Stimulated activated naive CD8-positive, alpha-beta T cell treated with anti-CD3 and anti-CD28 coated beads, Interleukin-15, amount 100 ng/mL, for 72 hours (primary cell): ENCODE measurements at regions not wholly inside any gene's neighbourhood (a gene's known extent, or its start where the extent isn't known, plus 50 kb on each side); places are given as distances from the start of the nearest gene placed in this dataset.

Experiments used
- ATAC-seq: fragments of 150-1000 bp; cut with Tn5 transposase; 2 replicates; pipeline ENCODE4 v1.10.0; 2021; ENCODE audit warnings: mild to moderate bottlenecking, moderate library complexity
- DNase-seq, 2 donors: peaks; one replicate each; pipeline ENCODE4 v3.0.0; 2021 to 2022
- H3K27ac Mint-ChIP-seq, 2 donors: one replicate each; pipeline ENCODE4 v1.8.0; 2022; ENCODE audit warnings: mild to moderate bottlenecking in 2 of 2, mixed read lengths in 2 of 2, moderate library complexity in 2 of 2
- H3K27me3 Mint-ChIP-seq: one replicate; pipeline ENCODE4 v1.8.0; 2022; ENCODE audit warnings: mixed read lengths
- H3K4me1 Mint-ChIP-seq: one replicate; pipeline ENCODE4 v1.8.0; 2022; ENCODE audit warnings: mild to moderate bottlenecking, mixed read lengths
- H3K4me3 Mint-ChIP-seq, 2 donors: one replicate each; pipeline ENCODE4 v1.8.0; 2022; ENCODE audit warnings: mild to moderate bottlenecking in 2 of 2, mixed read lengths in 2 of 2, moderate library complexity in 1 of 2
- H3K9me3 Mint-ChIP-seq, 2 donors: one replicate each; pipeline ENCODE4 v1.8.0; 2022; ENCODE audit warnings: mixed read lengths in 2 of 2

- H3K9me3 Mint-ChIP-seq: no peaks in the 10 kb centered on the region
- DNase-seq (no peak), ATAC-seq (no peak)
- no peaks in the 10 kb centered on the region for H3K4me1 Mint-ChIP-seq
- no peak overlapping the region for H3K27ac Mint-ChIP-seq
- H3K4me3 Mint-ChIP-seq: no peak overlapping the region
- no peaks in the 10 kb centered on the region for H3K27me3 Mint-ChIP-seq
These were observed 600.7 kb downstream of the IRS1 start for GRCh38 chr2:226198956-226199355.

- H3K9me3 Mint-ChIP-seq: no peaks in the 10 kb centered on the region
- H3K4me3 Mint-ChIP-seq: no peak overlapping the region
- DNase-seq (no peak), ATAC-seq (no peak)
- H3K27me3 Mint-ChIP-seq: no peaks in the 10 kb centered on the region
- H3K4me1 Mint-ChIP-seq: no peaks in the 10 kb centered on the region
- H3K27ac Mint-ChIP-seq: no peak overlapping the region
These were observed 609.0 kb downstream of the IRS1 start for GRCh38 chr2:226190479-226191252.

GRCh38 chr2:226189061-226189460 lies 610.6 kb downstream of the IRS1 start:
- H3K9me3 Mint-ChIP-seq: no peaks in the 10 kb centered on the region
- H3K4me3 Mint-ChIP-seq: no peak overlapping the region
- ATAC-seq (no peak), DNase-seq (no peak)
- H3K27ac Mint-ChIP-seq: no peak overlapping the region
- H3K27me3 Mint-ChIP-seq: no peaks in the 10 kb centered on the region
- H3K4me1 Mint-ChIP-seq: no peaks in the 10 kb centered on the region

- no peaks in the 10 kb centered on the region for H3K4me1 Mint-ChIP-seq
- no peaks in the 10 kb centered on the region for H3K27me3 Mint-ChIP-seq
- DNase-seq (no peak), ATAC-seq (no peak)
- H3K4me3 Mint-ChIP-seq: no peak overlapping the region
- no peak overlapping the region for H3K27ac Mint-ChIP-seq
- H3K9me3 Mint-ChIP-seq: no peaks in the 10 kb centered on the region
These were observed 612.0 kb downstream of the IRS1 start for GRCh38 chr2:226187616-226188015.

- DNase-seq: no peak
- H3K27ac Mint-ChIP-seq: no peak overlapping the region
- no peak for ATAC-seq
- no peaks in the 10 kb centered on the region for H3K27me3 Mint-ChIP-seq
- no peaks in the 10 kb centered on the region for H3K4me1 Mint-ChIP-seq
- H3K9me3 Mint-ChIP-seq: no peaks in the 10 kb centered on the region
- no peak overlapping the region for H3K4me3 Mint-ChIP-seq
These were observed 612.5 kb downstream of the IRS1 start for GRCh38 chr2:226187156-226187555.

- no peak for DNase-seq
- Mint-ChIP-seq H3K4me3 (no peak overlapping the region), H3K27ac (no peak overlapping the region), H3K27me3 (no peaks in the 10 kb centered on the region), H3K9me3 (no peaks in the 10 kb centered on the region), H3K4me1 (no peaks in the 10 kb centered on the region)
- no peak for ATAC-seq
These were observed 613.9 kb downstream of the IRS1 start for GRCh38 chr2:226185616-226186211.

- no peaks in the 10 kb centered on the region for H3K4me1 Mint-ChIP-seq
- ATAC-seq: no peak
- no peaks in the 10 kb centered on the region for H3K9me3 Mint-ChIP-seq
- no peak overlapping the region for H3K4me3 Mint-ChIP-seq
- no peaks in the 10 kb centered on the region for H3K27me3 Mint-ChIP-seq
- DNase-seq: no peak
- H3K27ac Mint-ChIP-seq: no peak overlapping the region
These were observed 614.5 kb downstream of the IRS1 start for GRCh38 chr2:226184940-226185615.

GRCh38 chr2:226184540-226184939 lies 615.1 kb downstream of the IRS1 start:
- Mint-ChIP-seq H3K4me3 (no peak overlapping the region), H3K27ac (no peak overlapping the region), H3K9me3 (peaks cover 0 to under 1% of the 10 kb centered on the region in 2 donors), H3K4me1 (no peaks in the 10 kb centered on the region), H3K27me3 (no peaks in the 10 kb centered on the region)
- no peak for ATAC-seq
- no peak for DNase-seq

GRCh38 chr2:226183550-226183949 lies 616.1 kb downstream of the IRS1 start:
- ATAC-seq (no peak), DNase-seq (no peak)
- peaks cover 1 to 11% of the 10 kb centered on the region in 2 donors for H3K9me3 Mint-ChIP-seq
- no peak overlapping the region for H3K4me3 Mint-ChIP-seq
- H3K27me3 Mint-ChIP-seq: no peaks in the 10 kb centered on the region
- no peak overlapping the region for H3K27ac Mint-ChIP-seq
- H3K4me1 Mint-ChIP-seq: no peaks in the 10 kb centered on the region

GRCh38 chr2:226183033-226183432 lies 616.6 kb downstream of the IRS1 start:
- DNase-seq (no peak), ATAC-seq (no peak)
- no peak overlapping the region for H3K4me3 Mint-ChIP-seq
- H3K27ac Mint-ChIP-seq: no peak overlapping the region
- H3K4me1 Mint-ChIP-seq: no peaks in the 10 kb centered on the region
- H3K9me3 Mint-ChIP-seq: peaks cover 4 to 15% of the 10 kb centered on the region in 2 donors
- H3K27me3 Mint-ChIP-seq: no peaks in the 10 kb centered on the region

- ATAC-seq: no peak
- H3K9me3 Mint-ChIP-seq: peaks cover 4 to 15% of the 10 kb centered on the region in 2 donors
- H3K27ac Mint-ChIP-seq: no peak overlapping the region
These were observed 617.7 kb downstream of the IRS1 start for GRCh38 chr2:226181909-226182308.

GRCh38 chr2:226180281-226180884 lies 619.2 kb downstream of the IRS1 start:
- ATAC-seq (no peak), DNase-seq (no peak)
- Mint-ChIP-seq H3K9me3 (peaks cover 4 to 21% of the 10 kb centered on the region in 2 donors), H3K27ac (no peak overlapping the region), H3K27me3 (peaks cover 6% of the 10 kb centered on the region), H3K4me1 (no peaks in the 10 kb centered on the region), H3K4me3 (no peak overlapping the region)

More at GRCh38 chr2:226181909-226182308, 617.7 kb downstream of the IRS1 start:
- Mint-ChIP-seq H3K4me1 (no peaks in the 10 kb centered on the region), H3K4me3 (no peak overlapping the region), H3K27me3 (no peaks in the 10 kb centered on the region)
- DNase-seq: no peak

GRCh38 chr2:226179010-226179409 lies 620.6 kb downstream of the IRS1 start:
- Mint-ChIP-seq H3K4me3 (no peak overlapping the region), H3K27me3 (peaks cover 6% of the 10 kb centered on the region), H3K4me1 (no peaks in the 10 kb centered on the region), H3K27ac (no peak overlapping the region), H3K9me3 (peaks cover 4 to 21% of the 10 kb centered on the region in 2 donors)
- DNase-seq (no peak), ATAC-seq (no peak)

GRCh38 chr2:226176283-226176984 lies 623.2 kb downstream of the IRS1 start:
- peaks cover 4 to 21% of the 10 kb centered on the region in 2 donors for H3K9me3 Mint-ChIP-seq
- ATAC-seq (no peak), DNase-seq (no peak)
- no peaks in the 10 kb centered on the region for H3K4me1 Mint-ChIP-seq
- H3K27me3 Mint-ChIP-seq: peaks cover 6% of the 10 kb centered on the region
- no peak overlapping the region for H3K27ac Mint-ChIP-seq
- H3K4me3 Mint-ChIP-seq: no peak overlapping the region

GRCh38 chr2:226174390-226174789 lies 625.2 kb downstream of the IRS1 start:
- H3K9me3 Mint-ChIP-seq: peaks cover 4 to 19% of the 10 kb centered on the region in 2 donors
- no peak overlapping the region for H3K27ac Mint-ChIP-seq
- ATAC-seq: no peak
- DNase-seq: no peak
- H3K27me3 Mint-ChIP-seq: peaks cover 14% of the 10 kb centered on the region
- no peak overlapping the region for H3K4me3 Mint-ChIP-seq
- no peaks in the 10 kb centered on the region for H3K4me1 Mint-ChIP-seq
